ENCODE measurements at regions not wholly inside any gene's neighbourhood (a gene's known extent, or its start where the extent isn't known, plus 50 kb on each side); places are given as distances from the start of the nearest gene placed in this dataset.

GRCh38 chr5:117892360-117892759 lies 1096.0 kb downstream of the DTWD2 start (continued):
- TF ChIP-seq BHLHE40 (IDR thresholded peaks at IDR 0.05; ENCODE audit: borderline replicate concordance in 1 of 2, low read depth in 2 of 2, low read length in 1 of 2) (no peak), HSF1 (IDR thresholded peaks at IDR 0.05; ENCODE audit: low read depth, low read length) (no peak), RELA (IDR thresholded peaks at IDR 0.05; ENCODE audit: borderline replicate concordance, partially characterized antibody) (no peak), NFYB (IDR thresholded peaks at IDR 0.05; ENCODE audit: insufficient read depth, low read depth, low read length) (no peak)

- RAD21 ChIA-PET (ENCODE audit: unreplicated experiment), result no interaction called here
Observed at GRCh38 chr5:117889596-117889995, 1098.8 kb downstream of the DTWD2 start.

More at GRCh38 chr5:117889596-117889995, 1098.8 kb downstream of the DTWD2 start:
- ChIA-PET POLR2A (no interaction called here), SMC1A (ENCODE audit: uncharacterized antibody, unreplicated experiment) (interaction anchor here (1.4 kb wide), 1 partner anchor 12 kb away, joined by 5 read pairs; no protein-coding TSS in a partner anchor), CTCF (interaction anchor here (1.1 kb wide), 1 partner anchor 435 kb away, joined by 4 read pairs; no protein-coding TSS in a partner anchor)
- H4K20me1 ChIP-seq (ENCODE audit: control insufficient read depth, insufficient read depth), result no peaks in the 10 kb centered on the region
- H3K27ac ChIP-seq (ENCODE audit: control insufficient read depth, insufficient read depth), result no peak overlapping the region
- no TSS peak for BruUV-seq (replicated peaks)
- H3K79me2 ChIP-seq (ENCODE audit: control insufficient read depth, insufficient read depth, low read length), result no peaks in the 10 kb centered on the region
- H3K4me1 ChIP-seq (ENCODE audit: control insufficient read depth, insufficient read depth, low read length), result no peaks in the 10 kb centered on the region
- intact Hi-C loops (cut with micrococcal nuclease; ENCODE audit: unreplicated experiment) (no loop called here), in situ Hi-C loops (cut with MboI) (no loop called here)
- no peak overlapping the region for H2AFZ ChIP-seq (ENCODE audit: control insufficient read depth, low read depth, low read length)
- no peak overlapping the region for H3K9ac ChIP-seq (ENCODE audit: control insufficient read depth, insufficient read depth, low read length)
- no peak for TF ChIP-seq CHD2 (IDR thresholded peaks at IDR 0.05; ENCODE audit: borderline replicate concordance, low read depth, low read length)
- no peak for TF ChIP-seq NR2C2 (IDR thresholded peaks at IDR 0.05; ENCODE audit: borderline replicate concordance, control insufficient read depth, insufficient read length, low read depth)
- TF ChIP-seq POLR2AphosphoS5 (IDR thresholded peaks at IDR 0.05; ENCODE audit: low read length), result no peak
- TF ChIP-seq REST (IDR thresholded peaks at IDR 0.05; ENCODE audit: low read depth, low read length), result no peak
- TF ChIP-seq SMAD5 (IDR thresholded peaks at IDR 0.05; ENCODE audit: low read depth), result no peak
- TF ChIP-seq EED (IDR thresholded peaks at IDR 0.05; ENCODE audit: low read depth), result no peak
- TF ChIP-seq FOXM1 (IDR thresholded peaks at IDR 0.05; ENCODE audit: low read depth, low read length), result no peak
- TF ChIP-seq SMARCA5 (IDR thresholded peaks at IDR 0.05), result no peak
- TF ChIP-seq SREBF1 (IDR thresholded peaks at IDR 0.05; ENCODE audit: low read length), result no peak
- TF ChIP-seq IRF3 (IDR thresholded peaks at IDR 0.05), result no peak
- H3K4me3 ChIP-seq, result no peak overlapping the region
- DNase-seq (ENCODE audit: low read depth, low spot score) (no peak), ATAC-seq (no peak), FAIRE-seq (peak; percentile 18)
- no peak overlapping the region for H3K4me2 ChIP-seq (ENCODE audit: control insufficient read depth, insufficient read depth)
- no peaks in the 10 kb centered on the region for H3K9me3 ChIP-seq (replicated peaks; ENCODE audit: control insufficient read depth, insufficient read depth, low read length)
- no peaks in the 10 kb centered on the region for H3K27me3 ChIP-seq (replicated peaks in 1 of 2; ENCODE audit: control insufficient read depth in 2 of 2, insufficient read depth in 2 of 2, low read length in 1 of 2)
- no peaks in the 10 kb centered on the region for H3K36me3 ChIP-seq (ENCODE audit: control insufficient read depth in 2 of 2, insufficient read depth in 2 of 2, low read length in 1 of 2)

Measured in GM12878 (cell line).